ENCODE measurements at regions not wholly inside any gene's neighbourhood (a gene's known extent, or its start where the extent isn't known, plus 50 kb on each side); places are given as distances from the start of the nearest gene placed in this dataset.

- CTCF ChIA-PET, result no interaction called here
- RAD21 ChIA-PET (ENCODE audit: low non-redundant PET in 1 of 2, low total read pairs in 2 of 2, uncharacterized antibody in 2 of 2, unreplicated experiment in 2 of 2), result no interaction called here
- ATAC-seq, result no peak
Measured at GRCh38 chr2:134153294-134153880, 100.5 kb upstream of the MGAT5 start.

GRCh38 chr2:134154246-134154645, 99.6 kb upstream of the MGAT5 start:
- ATAC-seq (no peak), DNase-seq (ENCODE audit: low read depth, low spot score) (no peak)
- no TSS peak for BruUV-seq (replicated peaks)
- Histone ChIP-seq H3K79me2 (ENCODE audit: insufficient read depth, low read length) (no peaks in the 10 kb centered on the region), H3K27me3 (ENCODE audit: insufficient read depth, low read length) (no peaks in the 10 kb centered on the region), H3K9me2 (ENCODE audit: insufficient read depth) (no peaks in the 10 kb centered on the region), H3K4me2 (ENCODE audit: low read length) (no peak overlapping the region), H3K4me3 (replicated peaks in 1 of 2; ENCODE audit: low read depth in 1 of 2, low read length in 2 of 2) (no peak overlapping the region), H3K4me1 (ENCODE audit: control insufficient read depth in 1 of 2, insufficient read depth in 2 of 2, low read length in 2 of 2) (no peaks in the 10 kb centered on the region), H4K20me1 (ENCODE audit: insufficient read depth) (no peaks in the 10 kb centered on the region), H3K9ac (ENCODE audit: low read length) (no peak overlapping the region), H3K36me3 (ENCODE audit: control insufficient read depth in 1 of 2, insufficient read depth in 2 of 2, low read length in 2 of 2) (no peaks in the 10 kb centered on the region), H3K9me3 (ENCODE audit: control insufficient read depth in 1 of 2, insufficient read depth in 1 of 2, low read depth in 1 of 2, low read length in 2 of 2) (no peaks in the 10 kb centered on the region), H3K27ac (ENCODE audit: low read depth, low read length) (no peak overlapping the region), H2AFZ (ENCODE audit: low read depth, low read length, poor library complexity, severe bottlenecking) (no peak overlapping the region)
- CTCF ChIA-PET, result no interaction called here
- POLR2A ChIA-PET, result no interaction called here
- RAD21 ChIA-PET (ENCODE audit: low non-redundant PET in 1 of 2, low total read pairs in 2 of 2, uncharacterized antibody in 2 of 2, unreplicated experiment in 2 of 2), result no interaction called here
- intact Hi-C loops (cut with micrococcal nuclease), result no loop called here
- no peak for TF ChIP-seq SRF (IDR thresholded peaks at IDR 0.05; ENCODE audit: low read depth)

More at GRCh38 chr2:134153294-134153880, 100.5 kb upstream of the MGAT5 start:
- BruUV-seq (replicated peaks), result no TSS peak
- Histone ChIP-seq H3K36me3 (ENCODE audit: control insufficient read depth in 1 of 2, insufficient read depth in 2 of 2, low read length in 2 of 2) (no peaks in the 10 kb centered on the region), H3K27ac (ENCODE audit: low read depth, low read length) (no peak overlapping the region), H3K79me2 (ENCODE audit: insufficient read depth, low read length) (no peaks in the 10 kb centered on the region), H3K4me1 (ENCODE audit: control insufficient read depth in 1 of 2, insufficient read depth in 2 of 2, low read length in 2 of 2) (no peaks in the 10 kb centered on the region), H3K9me2 (ENCODE audit: insufficient read depth) (no peaks in the 10 kb centered on the region), H3K9me3 (ENCODE audit: control insufficient read depth in 1 of 2, insufficient read depth in 1 of 2, low read depth in 1 of 2, low read length in 2 of 2) (no peaks in the 10 kb centered on the region), H3K9ac (ENCODE audit: low read length) (no peak overlapping the region), H3K27me3 (ENCODE audit: insufficient read depth, low read length) (no peaks in the 10 kb centered on the region), H3K4me3 (replicated peaks in 1 of 2; ENCODE audit: low read depth in 1 of 2, low read length in 2 of 2) (no peak overlapping the region), H3K4me2 (ENCODE audit: low read length) (no peak overlapping the region), H2AFZ (ENCODE audit: low read depth, low read length, poor library complexity, severe bottlenecking) (no peak overlapping the region), H4K20me1 (ENCODE audit: insufficient read depth) (no peaks in the 10 kb centered on the region)
- intact Hi-C loops (cut with micrococcal nuclease), result no loop called here
- POLR2A ChIA-PET, result no interaction called here
- no peak for DNase-seq (ENCODE audit: low read depth, low spot score)
- TF ChIP-seq ATF3 (IDR thresholded peaks at IDR 0.05) (no peak), SP1 (IDR thresholded peaks at IDR 0.05; ENCODE audit: low read depth) (no peak), ZNF274 (IDR thresholded peaks at IDR 0.05; ENCODE audit: low read depth, low read length) (no peak)
